Stomach (tissue), 8 donors: ENCODE measurements at regions not wholly inside any gene's neighbourhood (a gene's known extent, or its start where the extent isn't known, plus 50 kb on each side); places are given as distances from the start of the nearest gene placed in this dataset.
A peak's percentile ranks its signal among the peaks of the same experiment; 100 is the strongest.

Experiments
- DNase-seq, 2 donors: peaks; one replicate each; pipeline versions ENCODE4 v3.0.0 to v3.0.0-alpha.2; 2013 to 2019
- H3K27ac ChIP-seq, 5 donors: fragments of 200-600 bp in 4 of 5; sonication (generic) in 4 of 5; one replicate each; pipeline ENCODE4 v1.5.1; 2013 to 2019; ENCODE audit warnings: mild to moderate bottlenecking in 1 of 5, moderate library complexity in 1 of 5
- H3K27me3 ChIP-seq, 3 donors: fragments of 200-600 bp; sonication (generic); one replicate each; pipeline ENCODE4 v1.5.1; 2017 to 2019; ENCODE audit warnings: mixed run types in 1 of 3
- H3K36me3 ChIP-seq, 4 donors: fragments of 200-600 bp; sonication (generic); 1 replicate in 3 of 4; 2 replicates in 1 of 4; pipeline ENCODE4 v1.5.1; 2016 to 2019
- H3K4me1 ChIP-seq, 4 donors: fragments of 200-600 bp; sonication (generic); one replicate each; pipeline ENCODE4 v1.5.1; 2016 to 2019
- H3K4me3 ChIP-seq, 4 donors: fragments of 200-600 bp; sonication (generic) in 3 of 4; one replicate each; pipeline ENCODE4 v1.5.1; 2016 to 2019; ENCODE audit warnings: mild to moderate bottlenecking in 1 of 4
- H3K9me3 ChIP-seq, 4 donors: fragments of 200-600 bp; sonication (generic); one replicate each; pipeline ENCODE4 v1.5.1; 2016 to 2019
- CTCF ChIP-seq, 7 experiments: fragments of 450-650 bp in 4 of 7; fragments of 200-600 bp in 3 of 7; sonication (generic) in 3 of 7; IDR thresholded peaks; one replicate each; pipeline ENCODE4 v1.5.1; 2016 to 2019; ENCODE audit warnings: antibody characterized with exemption in 7 of 7, control low read depth in 2 of 7, mild to moderate bottlenecking in 1 of 7
- EP300 ChIP-seq: sonication (generic); formaldehyde crosslinking; IDR thresholded peaks from one replicate; pipeline ENCODE4 v1.6.1; 2017; ENCODE audit warnings: antibody characterized with exemption
- POLR2A ChIP-seq, 4 donors: fragments of 450-650 bp; IDR thresholded peaks; one replicate each; pipeline ENCODE4 v1.6.1; 2016; ENCODE audit warnings: antibody characterized with exemption in 4 of 4, control low read depth in 2 of 4, mild to moderate bottlenecking in 1 of 4, moderate library complexity in 1 of 4
- POLR2AphosphoS5 ChIP-seq, 3 donors: sonication (generic); formaldehyde crosslinking; IDR thresholded peaks; one replicate each; pipeline ENCODE4 v1.6.1; 2016; ENCODE audit warnings: antibody characterized with exemption in 3 of 3
- WGBS, 5 donors: extraction: QIAGEN DNeasy Blood & Tissue Kit in 3 of 5; methylation state at CpG; one replicate each; pipeline versions ENCODE4 v1.1.5 to v1.1.7; 2013 to 2018; 5-methylcytosine and 5-hydroxymethylcytosine counted together
- intact Hi-C: fragments of 100-400 bp; cut with DNase I; formaldehyde crosslinking; loops from one replicate; pipeline ENCODE4 v1.15.1; 2023; ENCODE audit warnings: low total_unique reads
- donor health status: healthy with polysubstance abuse.
- donor health status: Bipolar disorder and iron deficiency.
- donor health status: healthy.

GRCh38 chr6:11639376-11640235 is 102.1 kb downstream of the TMEM170B start:
- intact Hi-C loops: no loop called here
- Histone ChIP-seq H3K36me3 (no peaks in the 10 kb centered on the region), H3K27ac (no peak overlapping the region), H3K27me3 (no peaks in the 10 kb centered on the region), H3K4me3 (no peak overlapping the region), H3K4me1 (peaks cover 6 to 23% (median 14%) of the 10 kb centered on the region in 4 donors), H3K9me3 (no peaks in the 10 kb centered on the region)
- no peak for TF ChIP-seq POLR2A (IDR thresholded peaks at IDR 0.05)
- TF ChIP-seq POLR2AphosphoS5 (IDR thresholded peaks at IDR 0.05): no peak
- no peak for TF ChIP-seq EP300
- no peak for TF ChIP-seq CTCF (IDR thresholded peaks at IDR 0.05)
- peak in 1 of 2 donors; percentile 44 for DNase-seq
- 77 to 88% (median 85%) methylated on average over 5 of the region's 5 CpGs for WGBS, 5 donors

DNA sequence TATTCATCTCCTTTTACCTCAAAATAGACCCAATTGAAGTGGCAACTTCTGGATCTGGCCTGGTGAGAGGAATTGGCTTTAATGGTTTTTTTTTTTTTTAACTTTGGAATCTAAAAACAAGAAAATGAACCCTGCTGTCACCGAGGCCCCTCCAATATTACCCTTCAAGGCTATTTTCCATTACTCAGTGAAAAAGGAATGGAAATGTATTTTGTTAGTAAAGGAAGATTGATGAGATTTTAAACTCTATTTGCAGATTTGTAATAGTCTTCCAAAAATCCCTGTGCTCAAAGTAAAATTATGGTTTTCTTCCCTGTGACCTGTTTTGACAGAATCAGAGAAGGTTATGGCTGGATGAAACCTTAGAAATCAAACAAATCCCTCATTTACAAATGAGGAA is 102.9 kb downstream of the TMEM170B start:
- Histone ChIP-seq H3K27me3 (no peaks in the 10 kb centered on the region), H3K4me3 (no peak overlapping the region), H3K36me3 (no peaks in the 10 kb centered on the region), H3K27ac (no peak overlapping the region), H3K4me1 (peaks cover 6 to 28% (median 14%) of the 10 kb centered on the region in 4 donors), H3K9me3 (no peaks in the 10 kb centered on the region)
- DNase-seq: no peak
- intact Hi-C loops: no loop called here
- no peak for TF ChIP-seq POLR2AphosphoS5 (IDR thresholded peaks at IDR 0.05)
- no peak for TF ChIP-seq POLR2A (IDR thresholded peaks at IDR 0.05)
- no peak for TF ChIP-seq EP300
- TF ChIP-seq CTCF (IDR thresholded peaks at IDR 0.05): no peak
- WGBS, 5 donors: 65 to 92% (median 80%) methylated on average over 1 of the region's 1 CpG

- TF ChIP-seq EP300: no peak
- no peak for TF ChIP-seq CTCF (IDR thresholded peaks at IDR 0.05)
- TF ChIP-seq POLR2A (IDR thresholded peaks at IDR 0.05): no peak
- TF ChIP-seq POLR2AphosphoS5 (IDR thresholded peaks at IDR 0.05): no peak
- Histone ChIP-seq H3K9me3 (peaks cover 0 to 8% (median 0%) of the 10 kb centered on the region in 4 donors), H3K4me1 (peaks cover 0 to 6% (median 0%) of the 10 kb centered on the region in 4 donors), H3K27ac (no peak overlapping the region), H3K4me3 (no peak overlapping the region), H3K27me3 (no peaks in the 10 kb centered on the region), H3K36me3 (no peaks in the 10 kb centered on the region)
- intact Hi-C loops: no loop called here
- DNase-seq: no peak
- WGBS, 5 donors: 95 to 100% (median 96%) methylated on average over 2 of the region's 2 CpGs
Measured at GRCh38 chr6:11644071-11644470, 106.5 kb downstream of the TMEM170B start.

GRCh38 chr6:11644601-11645000 is 107.1 kb downstream of the TMEM170B start:
- intact Hi-C loops: no loop called here
- no peak overlapping the region for H3K27ac ChIP-seq
- peaks cover 0 to 8% (median 0%) of the 10 kb centered on the region in 4 donors for H3K9me3 ChIP-seq
- 90 to 96% (median 93%) methylated on average over 4 of the region's 4 CpGs for WGBS, 5 donors
- no peak for DNase-seq
- TF ChIP-seq POLR2A (IDR thresholded peaks at IDR 0.05): no peak
- no peak for TF ChIP-seq EP300
- TF ChIP-seq CTCF (IDR thresholded peaks at IDR 0.05): no peak
- TF ChIP-seq POLR2AphosphoS5 (IDR thresholded peaks at IDR 0.05): no peak
- H3K4me3 ChIP-seq: no peak overlapping the region
- H3K36me3 ChIP-seq: no peaks in the 10 kb centered on the region
- peaks cover 0 to 6% (median 0%) of the 10 kb centered on the region in 4 donors for H3K4me1 ChIP-seq
- no peaks in the 10 kb centered on the region for H3K27me3 ChIP-seq
